Right lobe of liver (tissue), 6 donors: ENCODE measurements at regions not wholly inside any gene's neighbourhood (a gene's known extent, or its start where the extent isn't known, plus 50 kb on each side); places are given as distances from the start of the nearest gene placed in this dataset.
A peak's percentile ranks its signal among the peaks of the same experiment; 100 is the strongest.

Source experiments
- ATAC-seq, 4 donors: fragments of 200-7000 bp; cut with Tn5 transposase; one replicate each; pipeline ENCODE4 v1.9.1; 2020; ENCODE audit warnings: mild to moderate bottlenecking in 4 of 4, moderate library complexity in 4 of 4
- DNase-seq, 3 donors: peaks; one replicate each; pipeline ENCODE4 v3.0.0-alpha.2; 2020
- H3K27ac ChIP-seq, 3 donors: fragments of 200-600 bp; one replicate each; pipeline ENCODE4 v1.8.0; 2022
- H3K27me3 ChIP-seq, 2 donors: fragments of 200-600 bp; one replicate each; pipeline ENCODE4 v1.8.0; 2022
- H3K36me3 ChIP-seq, 4 donors: fragments of 200-600 bp; sonication (generic) in 1 of 4; one replicate each; pipeline versions ENCODE4 v1.5.1 to v1.8.0; 2017 to 2022; ENCODE audit warnings: control low read depth in 1 of 4
- H3K4me1 ChIP-seq, 4 donors: fragments of 200-600 bp; sonication (generic) in 1 of 4; one replicate each; pipeline versions ENCODE4 v1.5.1 to v1.8.0; 2017 to 2022; ENCODE audit warnings: control low read depth in 1 of 4
- H3K4me3 ChIP-seq, 3 donors: fragments of 200-600 bp; one replicate each; pipeline ENCODE4 v1.8.0; 2022
- H3K9me3 ChIP-seq, 4 donors: fragments of 200-600 bp; sonication (generic) in 1 of 4; one replicate each; pipeline versions ENCODE4 v1.5.1 to v1.8.0; 2017 to 2022; ENCODE audit warnings: control low read depth in 1 of 4
- CTCF ChIP-seq, 4 donors: fragments of 200-600 bp in 3 of 4; fragments of 450-650 bp in 1 of 4; IDR thresholded peaks; one replicate each; pipeline versions ENCODE4 v1.5.1 to v1.8.0; 2016 to 2022; ENCODE audit warnings: antibody characterized with exemption in 4 of 4, mild to moderate bottlenecking in 2 of 4
- POLR2A ChIP-seq: fragments of 450-650 bp; IDR thresholded peaks from one replicate; pipeline ENCODE4 v1.6.1; 2017; ENCODE audit warnings: antibody characterized with exemption, mild to moderate bottlenecking
- WGBS: methylation state at CpG from one replicate; pipeline ENCODE4 v1.1.6; 2018; ENCODE audit warnings: low coverage, low lambda C conversion rate; ENCODE audit not compliant: insufficient coverage; ENCODE audit errors: missing lambda C conversion rate; 5-methylcytosine and 5-hydroxymethylcytosine counted together
- intact Hi-C, 2 donors: fragments of 100-400 bp; cut with DNase I; formaldehyde crosslinking; loops; one replicate each; pipeline versions ENCODE4 v1.11.2 to v1.14.1; 2022
- donor health status: DM: no; HTN: yes; CAD: no.
- donor health status: DM: no; HTN: no; CAD: no.
- donor health status: DM: no; HTN: no; CAD: no.
- donor health status: DM: no; HTN: yes; CAD: no.
- donor health status: DM: no; HTN: yes; CAD: no.

- no peak for TF ChIP-seq CTCF (IDR thresholded peaks at IDR 0.05)
- no peak for TF ChIP-seq POLR2A
- Histone ChIP-seq H3K4me3 (no peak overlapping the region), H3K27me3 (no peaks in the 10 kb centered on the region), H3K36me3 (no peaks in the 10 kb centered on the region), H3K4me1 (no peaks in the 10 kb centered on the region), H3K9me3 (no peaks in the 10 kb centered on the region), H3K27ac (no peak overlapping the region)
- DNase-seq (no peak), ATAC-seq (no peak)
- WGBS = 59% methylated on average over 7 of the region's 7 CpGs
- intact Hi-C loops = no loop called here
Observed at GRCh38 chr18:51915176-51915575, 424.8 kb upstream of the DCC start.

DNA sequence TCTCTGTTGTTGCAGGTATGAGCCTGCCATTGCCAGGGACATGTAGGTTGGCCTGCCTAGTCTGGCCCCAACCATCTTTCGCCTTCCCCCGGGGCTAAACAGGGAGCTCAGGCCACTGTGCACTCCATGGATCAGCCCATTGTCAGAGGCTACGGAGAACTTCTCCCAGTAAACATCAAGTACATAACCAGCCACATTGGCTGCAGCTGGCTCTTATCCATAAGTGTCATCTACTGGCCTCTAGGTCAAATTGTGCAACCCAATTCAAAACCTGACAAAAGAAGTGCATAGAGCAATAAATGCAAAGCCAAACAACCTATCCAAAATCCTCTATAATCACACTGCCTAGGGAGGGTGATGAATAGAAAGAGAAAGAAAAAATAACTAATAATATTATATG, 418.1 kb upstream of the DCC start:
- Histone ChIP-seq H3K27ac (no peak overlapping the region), H3K4me3 (no peak overlapping the region), H3K27me3 (no peaks in the 10 kb centered on the region), H3K9me3 (no peaks in the 10 kb centered on the region), H3K4me1 (peaks cover 0 to 3% (median 0%) of the 10 kb centered on the region in 4 donors), H3K36me3 (no peaks in the 10 kb centered on the region)
- peak; percentile 22 to 67 (median 48) for DNase-seq
- ATAC-seq = peak; percentile 84 to 97 (median 93)
- WGBS = 56% methylated on average over 2 of the region's 3 CpGs
- intact Hi-C loops = no loop called here
- TF ChIP-seq CTCF (IDR thresholded peaks at IDR 0.05) (no peak), POLR2A (no peak)

GRCh38 chr18:51933903-51934302, 406.1 kb upstream of the DCC start:
- no peaks in the 10 kb centered on the region for H3K9me3 ChIP-seq
- no peak for DNase-seq
- WGBS = 57% methylated on average over 1 of the region's 1 CpG
- H3K36me3 ChIP-seq = no peaks in the 10 kb centered on the region
- ATAC-seq = no peak
- no peak overlapping the region for H3K4me3 ChIP-seq
- intact Hi-C loops = no loop called here
- H3K4me1 ChIP-seq = no peaks in the 10 kb centered on the region
- no peaks in the 10 kb centered on the region for H3K27me3 ChIP-seq
- no peak overlapping the region for H3K27ac ChIP-seq
- TF ChIP-seq CTCF (IDR thresholded peaks at IDR 0.05) (no peak), POLR2A (no peak)

GRCh38 chr18:51936115-51936514, 403.9 kb upstream of the DCC start:
- WGBS = 90% methylated on average over 2 of the region's 2 CpGs
- H3K36me3 ChIP-seq = no peaks in the 10 kb centered on the region
- intact Hi-C loops = no loop called here
- no peak overlapping the region for H3K4me3 ChIP-seq
- DNase-seq (no peak), ATAC-seq (no peak)
- no peaks in the 10 kb centered on the region for H3K27me3 ChIP-seq
- TF ChIP-seq CTCF (IDR thresholded peaks at IDR 0.05) (no peak), POLR2A (no peak)
- H3K4me1 ChIP-seq = no peaks in the 10 kb centered on the region
- no peaks in the 10 kb centered on the region for H3K9me3 ChIP-seq
- no peak overlapping the region for H3K27ac ChIP-seq

- DNase-seq = no peak
- no peak for TF ChIP-seq POLR2A
- no peak for TF ChIP-seq CTCF (IDR thresholded peaks at IDR 0.05)
- Histone ChIP-seq H3K36me3 (no peaks in the 10 kb centered on the region), H3K27ac (no peak overlapping the region), H3K27me3 (no peaks in the 10 kb centered on the region), H3K4me1 (no peaks in the 10 kb centered on the region), H3K9me3 (no peaks in the 10 kb centered on the region), H3K4me3 (no peak overlapping the region)
- intact Hi-C loops = no loop called here
- 53% methylated on average over 2 of the region's 2 CpGs for WGBS
- ATAC-seq = no peak
Observed at GRCh38 chr18:51941999-51942398, 398.0 kb upstream of the DCC start.
